Prostate gland (tissue), 2 donors: ENCODE measurements at regions not wholly inside any gene's neighbourhood (a gene's known extent, or its start where the extent isn't known, plus 50 kb on each side); places are given as distances from the start of the nearest gene placed in this dataset.

Source experiments
- DNase-seq: peaks from one replicate; pipeline ENCODE4 v3.0.0-alpha.2; 2019; ENCODE audit warnings: low spot score
- H3K27ac ChIP-seq, 2 donors: fragments of 200-600 bp; sonication (generic); 2 replicates each; pipeline ENCODE4 v1.5.1; 2017 to 2019
- H3K27me3 ChIP-seq: fragments of 200-600 bp; sonication (generic); replicated peaks from 2 replicates; pipeline ENCODE4 v1.5.1; 2019; ENCODE audit not compliant: insufficient read depth
- H3K36me3 ChIP-seq, 2 donors: fragments of 200-600 bp; sonication (generic); 1 replicate in 1 of 2; 2 replicates in 1 of 2; pipeline versions ENCODE4 v1.5.1 to v1.8.1; 2017 to 2019
- H3K4me1 ChIP-seq: fragments of 200-600 bp; sonication (generic); replicated peaks from 2 replicates; pipeline ENCODE4 v1.5.1; 2019
- H3K4me3 ChIP-seq, 2 donors: fragments of 200-600 bp; sonication (generic); 2 replicates each; pipeline ENCODE4 v1.5.1; 2017 to 2019
- H3K9me3 ChIP-seq: fragments of 200-600 bp; sonication (generic); 2 replicates; pipeline ENCODE4 v1.5.1; 2017
- POLR2A ChIP-seq: fragments of 450-650 bp; IDR thresholded peaks from one replicate; pipeline ENCODE4 v1.6.1; 2016; ENCODE audit warnings: antibody characterized with exemption, mild to moderate bottlenecking
- POLR2AphosphoS5 ChIP-seq: sonication (generic); formaldehyde crosslinking; IDR thresholded peaks from one replicate; pipeline ENCODE4 v1.6.1; 2017; ENCODE audit warnings: antibody characterized with exemption
- WGBS: methylation state at CpG from one replicate; pipeline ENCODE4 v1.1.5; 2018; 5-methylcytosine and 5-hydroxymethylcytosine counted together
- intact Hi-C: fragments of 100-400 bp; cut with DNase I; formaldehyde crosslinking; loops from one replicate; pipeline ENCODE4 v1.14.2; 2022
- TF ChIP-seq, protein P1 (sequence below), 4 experiments: fragments of 200-600 bp in 2 of 4; fragments of 450-650 bp in 2 of 4; sonication (generic) in 2 of 4; IDR thresholded peaks; 1 replicate in 3 of 4; 2 replicates in 1 of 4; pipeline ENCODE4 v1.5.1; 2016 to 2019; ENCODE audit warnings: antibody characterized with exemption in 4 of 4, mild to moderate bottlenecking in 2 of 4, moderate library complexity in 2 of 4

- DNase-seq, result no peak
- Histone ChIP-seq H3K27ac (no peak overlapping the region), H3K9me3 (no peaks in the 10 kb centered on the region), H3K36me3 (no peaks in the 10 kb centered on the region), H3K4me3 (no peak overlapping the region), H3K4me1 (no peaks in the 10 kb centered on the region), H3K27me3 (no peaks in the 10 kb centered on the region)
- TF ChIP-seq, protein P1, sequence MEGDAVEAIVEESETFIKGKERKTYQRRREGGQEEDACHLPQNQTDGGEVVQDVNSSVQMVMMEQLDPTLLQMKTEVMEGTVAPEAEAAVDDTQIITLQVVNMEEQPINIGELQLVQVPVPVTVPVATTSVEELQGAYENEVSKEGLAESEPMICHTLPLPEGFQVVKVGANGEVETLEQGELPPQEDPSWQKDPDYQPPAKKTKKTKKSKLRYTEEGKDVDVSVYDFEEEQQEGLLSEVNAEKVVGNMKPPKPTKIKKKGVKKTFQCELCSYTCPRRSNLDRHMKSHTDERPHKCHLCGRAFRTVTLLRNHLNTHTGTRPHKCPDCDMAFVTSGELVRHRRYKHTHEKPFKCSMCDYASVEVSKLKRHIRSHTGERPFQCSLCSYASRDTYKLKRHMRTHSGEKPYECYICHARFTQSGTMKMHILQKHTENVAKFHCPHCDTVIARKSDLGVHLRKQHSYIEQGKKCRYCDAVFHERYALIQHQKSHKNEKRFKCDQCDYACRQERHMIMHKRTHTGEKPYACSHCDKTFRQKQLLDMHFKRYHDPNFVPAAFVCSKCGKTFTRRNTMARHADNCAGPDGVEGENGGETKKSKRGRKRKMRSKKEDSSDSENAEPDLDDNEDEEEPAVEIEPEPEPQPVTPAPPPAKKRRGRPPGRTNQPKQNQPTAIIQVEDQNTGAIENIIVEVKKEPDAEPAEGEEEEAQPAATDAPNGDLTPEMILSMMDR (IDR thresholded peaks at IDR 0.05), result no peak
- 76% methylated on average over 1 of the region's 1 CpG for WGBS
- intact Hi-C loops, result loop anchor here (5.0 kb wide), 1 partner anchor 690 kb away; no protein-coding TSS in a partner anchor
These were observed 78.4 kb upstream of the GZMB start for GRCh38 chr14:24712374-24712773.

- intact Hi-C loops, result loop anchor here (1.0 to 5.0 kb wide), 2 partner anchors 441 to 692 kb away; no protein-coding TSS in a partner anchor
- H3K4me3 ChIP-seq, result no peak overlapping the region
- WGBS, result 26% methylated on average over 16 of the region's 16 CpGs
These were observed 76.6 kb upstream of the GZMB start for GRCh38 chr14:24710403-24711112.

GRCh38 chr14:24708684-24709083 is 74.7 kb upstream of the GZMB start:
- H3K4me1 ChIP-seq, result no peaks in the 10 kb centered on the region
- no peak overlapping the region for H3K4me3 ChIP-seq
- no peak for DNase-seq
- no peaks in the 10 kb centered on the region for H3K9me3 ChIP-seq
- intact Hi-C loops, result no loop called here
- no peak overlapping the region for H3K27ac ChIP-seq
- no peaks in the 10 kb centered on the region for H3K27me3 ChIP-seq
- TF ChIP-seq POLR2A (no peak), POLR2AphosphoS5 (no peak)
- TF ChIP-seq, protein P1 (IDR thresholded peaks at IDR 0.05), result no peak
- WGBS, result 84% methylated on average over 3 of the region's 3 CpGs
- no peaks in the 10 kb centered on the region for H3K36me3 ChIP-seq

More at GRCh38 chr14:24710403-24711112, 76.6 kb upstream of the GZMB start:
- H3K36me3 ChIP-seq, result no peaks in the 10 kb centered on the region
- H3K27me3 ChIP-seq, result no peaks in the 10 kb centered on the region
- TF ChIP-seq, protein P1 (IDR thresholded peaks at IDR 0.05), result peak in 3 of 4 experiments; percentile 50 to 59 (median 54)
- no peak for TF ChIP-seq POLR2A
- no peak overlapping the region for H3K27ac ChIP-seq
- no peaks in the 10 kb centered on the region for H3K4me1 ChIP-seq
- DNase-seq, result peak; percentile 40
- no peaks in the 10 kb centered on the region for H3K9me3 ChIP-seq

- WGBS, result 93% methylated on average over 3 of the region's 3 CpGs
- DNase-seq, result no peak
- Histone ChIP-seq H3K27ac (no peak overlapping the region), H3K4me3 (no peak overlapping the region), H3K9me3 (no peaks in the 10 kb centered on the region), H3K27me3 (no peaks in the 10 kb centered on the region), H3K36me3 (no peaks in the 10 kb centered on the region), H3K4me1 (no peaks in the 10 kb centered on the region)
- intact Hi-C loops, result no loop called here
- TF ChIP-seq POLR2AphosphoS5, result no peak
- TF ChIP-seq, protein P1 (IDR thresholded peaks at IDR 0.05), result no peak
- no peak for TF ChIP-seq POLR2A
These were observed 72.4 kb upstream of the GZMB start for GRCh38 chr14:24706351-24706750.

- H3K27me3 ChIP-seq, result no peaks in the 10 kb centered on the region
- DNase-seq, result no peak
- H3K36me3 ChIP-seq, result no peaks in the 10 kb centered on the region
- H3K4me1 ChIP-seq, result no peaks in the 10 kb centered on the region
- H3K4me3 ChIP-seq, result no peak overlapping the region
- TF ChIP-seq, protein P1 (IDR thresholded peaks at IDR 0.05), result no peak
- TF ChIP-seq POLR2A, result no peak
- no peak for TF ChIP-seq POLR2AphosphoS5
- H3K27ac ChIP-seq, result no peak overlapping the region
- 97% methylated on average over 4 of the region's 4 CpGs for WGBS
- intact Hi-C loops, result no loop called here
- no peaks in the 10 kb centered on the region for H3K9me3 ChIP-seq
These were observed 71.8 kb upstream of the GZMB start for GRCh38 chr14:24705840-24706239.
